Activated CD8-positive, alpha-beta T cell treated with anti-CD3 and anti-CD28 coated beads for 36 hours (primary cell): ENCODE measurements at regions not wholly inside any gene's neighbourhood (a gene's known extent, or its start where the extent isn't known, plus 50 kb on each side); places are given as distances from the start of the nearest gene placed in this dataset.
"Not testable (repeated sequence)": the region's sequence is repeated elsewhere in the genome, so short reads cannot be mapped to it uniquely, and the experiment has no call there.

Experiments used
- ATAC-seq: fragments of 200-7000 bp; cut with Tn5 transposase; one replicate; pipeline ENCODE4 v1.10.0; 2021; ENCODE audit warnings: mild to moderate bottlenecking, moderate library complexity
- CTCF ChIA-PET: fragments of 350-600 bp; sonication (Branson Sonifier 250); formaldehyde crosslinking; loops from one replicate; lab custom pipeline; 2021; ENCODE audit warnings: antibody characterized with exemption; lab: Charles Lee
- POLR2A ChIA-PET: fragments of 350-600 bp; sonication (Branson Sonifier 250); formaldehyde crosslinking; loops from one replicate; lab custom pipeline; 2021; ENCODE audit warnings: antibody characterized with exemption; lab: Charles Lee
- DNase-seq: peaks from one replicate; pipeline ENCODE4 v3.0.0-alpha.2; 2020
- H3K27ac Mint-ChIP-seq: one replicate; pipeline ENCODE4 v1.8.0; 2021; ENCODE audit warnings: mild to moderate bottlenecking, mixed read lengths
- H3K27me3 Mint-ChIP-seq: one replicate; pipeline ENCODE4 v1.8.0; 2021; ENCODE audit warnings: mixed read lengths
- H3K36me3 Mint-ChIP-seq: one replicate; pipeline ENCODE4 v1.8.0; 2021; ENCODE audit warnings: low read depth, mixed read lengths
- H3K4me1 Mint-ChIP-seq: one replicate; pipeline ENCODE4 v1.8.0; 2021; ENCODE audit warnings: low read depth, mixed read lengths
- H3K4me3 Mint-ChIP-seq: one replicate; pipeline ENCODE4 v1.8.0; 2021; ENCODE audit warnings: mild to moderate bottlenecking, moderate library complexity, mixed read lengths
- H3K9me3 Mint-ChIP-seq: one replicate; pipeline ENCODE4 v1.8.0; 2021; ENCODE audit warnings: mixed read lengths
- CTCF ChIP-seq: fragments of 200-600 bp; IDR thresholded peaks from one replicate; pipeline ENCODE4 v1.8.0; 2022; ENCODE audit warnings: antibody characterized with exemption, mild to moderate bottlenecking
- intact Hi-C: fragments of 100-400 bp; cut with micrococcal nuclease; formaldehyde crosslinking; loops from one replicate; pipeline ENCODE4 v1.10.0; 2022

GRCh38 chr4:107423677-107424405 lies 296.2 kb downstream of the PAPSS1 start:
- TF ChIP-seq CTCF = no peak
- DNase-seq (no peak), ATAC-seq (no peak)
- ChIA-PET POLR2A (no interaction called here), CTCF (no interaction called here)
- H3K27me3 Mint-ChIP-seq = peaks cover 4% of the 10 kb centered on the region
- no peaks in the 10 kb centered on the region for H3K4me1 Mint-ChIP-seq
- no peak overlapping the region for H3K27ac Mint-ChIP-seq
- H3K4me3 Mint-ChIP-seq = no peak overlapping the region
- intact Hi-C loops = no loop called here
- H3K9me3 Mint-ChIP-seq = peaks cover 1% of the 10 kb centered on the region
- H3K36me3 Mint-ChIP-seq = no peaks in the 10 kb centered on the region

- H3K4me1 Mint-ChIP-seq, CTCF ChIA-PET, H3K36me3 Mint-ChIP-seq, H3K9me3 Mint-ChIP-seq, H3K4me3 Mint-ChIP-seq, POLR2A ChIA-PET, H3K27me3 Mint-ChIP-seq, H3K27ac Mint-ChIP-seq, intact Hi-C loops: not testable (repeated sequence)
- peak; percentile 9 for DNase-seq
- peak; percentile 27 for ATAC-seq
Observed at GRCh38 chr4:107419536-107419935, 300.5 kb downstream of the PAPSS1 start.

- H3K4me1 Mint-ChIP-seq = no peaks in the 10 kb centered on the region
- no peak for TF ChIP-seq CTCF
- H3K36me3 Mint-ChIP-seq = no peaks in the 10 kb centered on the region
- intact Hi-C loops = no loop called here
- ChIA-PET POLR2A (no interaction called here), CTCF (no interaction called here)
- H3K4me3 Mint-ChIP-seq = no peak overlapping the region
- H3K9me3 Mint-ChIP-seq = peaks cover 1% of the 10 kb centered on the region
- H3K27ac Mint-ChIP-seq = no peak overlapping the region
- H3K27me3 Mint-ChIP-seq = peaks cover 1% of the 10 kb centered on the region
- ATAC-seq = no peak
- no peak for DNase-seq
Observed at GRCh38 chr4:107419052-107419451, 301.0 kb downstream of the PAPSS1 start.

- ATAC-seq, H3K4me3 Mint-ChIP-seq, DNase-seq, CTCF ChIA-PET, POLR2A ChIA-PET, intact Hi-C loops, H3K27me3 Mint-ChIP-seq, H3K9me3 Mint-ChIP-seq, H3K36me3 Mint-ChIP-seq, H3K27ac Mint-ChIP-seq, H3K4me1 Mint-ChIP-seq: not testable (repeated sequence)
Observed at GRCh38 chr4:107415490-107415889, 304.5 kb downstream of the PAPSS1 start.

GRCh38 chr4:107409872-107410271 lies 310.2 kb downstream of the PAPSS1 start:
- H3K9me3 Mint-ChIP-seq, DNase-seq, POLR2A ChIA-PET, ATAC-seq, H3K4me3 Mint-ChIP-seq, intact Hi-C loops, H3K27ac Mint-ChIP-seq, H3K27me3 Mint-ChIP-seq, CTCF ChIA-PET, H3K4me1 Mint-ChIP-seq, H3K36me3 Mint-ChIP-seq: not testable (repeated sequence)

GRCh38 chr4:107408968-107409367 lies 311.1 kb downstream of the PAPSS1 start:
- intact Hi-C loops = no loop called here
- Mint-ChIP-seq H3K9me3 (no peaks in the 10 kb centered on the region), H3K4me1 (no peaks in the 10 kb centered on the region), H3K27me3 (no peaks in the 10 kb centered on the region), H3K36me3 (no peaks in the 10 kb centered on the region), H3K4me3 (no peak overlapping the region), H3K27ac (no peak overlapping the region)
- ATAC-seq = no peak
- CTCF ChIA-PET = no interaction called here
- POLR2A ChIA-PET = no interaction called here
- DNase-seq = no peak
- no peak for TF ChIP-seq CTCF
